ENCODE measurements at regions not wholly inside any gene's neighbourhood (a gene's known extent, or its start where the extent isn't known, plus 50 kb on each side); places are given as distances from the start of the nearest gene placed in this dataset.
A peak's percentile ranks its signal among the peaks of the same experiment; 100 is the strongest.

DNA sequence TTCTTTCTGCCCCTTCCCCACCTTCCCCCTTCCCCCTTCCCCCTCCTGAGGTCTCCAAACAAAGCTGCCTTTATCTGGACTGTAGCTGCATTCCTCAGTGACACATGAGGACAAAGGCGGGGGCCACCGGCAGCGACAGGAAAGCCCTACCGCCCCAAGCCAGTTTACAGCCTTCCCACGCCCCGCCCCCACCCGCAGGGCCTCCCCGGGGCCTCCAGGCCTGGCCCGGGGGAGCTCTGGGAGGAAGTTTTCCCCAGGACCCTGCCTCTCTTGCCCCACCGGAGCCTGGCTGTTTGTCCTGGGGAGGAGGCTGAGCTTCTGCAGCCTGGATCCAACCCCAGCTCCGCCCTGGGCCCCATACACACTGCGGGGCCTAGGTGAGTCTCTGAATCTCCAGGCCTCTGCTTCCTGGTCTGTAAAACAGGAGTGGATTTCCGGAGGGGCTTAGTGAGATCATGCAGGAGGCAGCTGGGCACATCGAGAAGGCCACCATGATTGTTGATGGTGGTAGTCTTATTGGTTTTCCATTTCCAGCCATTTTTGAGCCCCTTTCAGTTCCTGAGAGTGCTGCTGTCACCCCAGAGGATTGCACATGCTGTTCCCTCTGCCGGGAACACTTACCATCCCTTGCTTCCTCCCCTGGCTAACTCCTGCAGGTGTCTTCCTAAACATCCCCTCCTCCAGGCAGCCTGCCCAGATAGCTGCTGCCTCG, 130.7 kb downstream of the MN1 start:
- in situ Hi-C loops (cut with MboI; ENCODE audit: low pct_unique_long_range_greater_than_20kb, low sequenced_read_pairs), result no loop called here
- DNase-seq, result peak; percentile 39

DNA sequence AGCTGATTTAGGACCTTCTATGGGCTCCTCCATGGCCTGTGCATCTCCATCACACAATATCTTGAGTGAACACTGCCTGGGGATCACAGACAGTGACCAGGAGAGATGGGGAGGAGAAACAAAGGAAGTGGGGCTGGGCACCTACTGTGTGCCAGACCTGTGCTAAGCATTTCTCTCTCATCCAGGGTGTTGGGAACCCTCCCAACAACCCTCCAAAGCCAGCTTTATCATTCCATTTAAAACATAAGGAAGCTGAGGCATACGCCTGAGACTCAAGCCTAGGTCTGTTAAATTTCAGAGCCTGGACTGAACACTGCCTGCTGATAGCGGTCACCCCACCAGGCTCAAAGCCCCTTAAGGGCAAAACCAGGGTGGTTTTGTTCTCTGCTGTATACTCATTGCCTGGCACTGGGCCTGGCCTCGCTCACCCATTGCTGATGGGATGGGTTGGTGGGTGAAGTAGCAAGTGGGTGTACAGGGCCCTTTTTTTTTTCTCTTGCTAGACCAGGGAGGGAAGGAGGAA, 130.1 kb downstream of the MN1 start:
- in situ Hi-C loops (cut with MboI; ENCODE audit: low pct_unique_long_range_greater_than_20kb, low sequenced_read_pairs), result no loop called here

DNA sequence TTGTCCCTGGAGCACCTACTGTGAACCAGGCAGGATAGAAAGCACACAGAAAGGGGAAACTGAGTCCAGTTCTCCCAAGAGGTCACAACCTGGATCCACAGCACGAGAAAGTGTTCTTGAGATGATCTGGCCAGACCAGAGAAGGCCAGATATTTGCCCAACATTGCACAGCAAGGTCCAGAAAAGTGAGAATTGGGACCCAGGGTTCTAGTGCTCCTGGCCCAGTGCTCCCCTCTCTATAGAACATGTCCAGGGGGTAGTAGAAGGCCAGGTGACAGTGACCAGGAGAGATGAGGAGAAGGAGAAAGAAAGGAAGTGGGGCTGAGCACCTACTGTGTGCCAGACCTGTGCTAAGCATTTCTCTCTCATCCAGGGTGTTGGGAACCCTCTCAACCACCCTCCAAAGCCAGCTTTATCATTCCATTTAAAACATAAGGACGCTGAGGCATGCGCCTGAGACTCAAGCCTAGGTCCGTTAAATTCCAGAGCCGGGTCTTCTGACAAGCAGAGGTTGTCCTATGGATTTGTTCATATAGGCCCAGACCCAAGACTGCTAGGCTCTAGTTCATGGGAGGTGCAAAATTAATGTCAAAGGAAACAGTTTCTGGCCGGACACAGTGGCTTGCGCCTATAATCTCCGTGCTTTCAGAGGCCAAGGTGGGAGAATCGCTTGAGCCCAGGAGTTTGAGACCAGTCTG, 128.7 kb downstream of the MN1 start:
- DNase-seq, result no peak
- in situ Hi-C loops (cut with MboI; ENCODE audit: low pct_unique_long_range_greater_than_20kb, low sequenced_read_pairs), result no loop called here

More for the DNA sequence above, 130.1 kb downstream of the MN1 start:
- no peak for DNase-seq

DNA sequence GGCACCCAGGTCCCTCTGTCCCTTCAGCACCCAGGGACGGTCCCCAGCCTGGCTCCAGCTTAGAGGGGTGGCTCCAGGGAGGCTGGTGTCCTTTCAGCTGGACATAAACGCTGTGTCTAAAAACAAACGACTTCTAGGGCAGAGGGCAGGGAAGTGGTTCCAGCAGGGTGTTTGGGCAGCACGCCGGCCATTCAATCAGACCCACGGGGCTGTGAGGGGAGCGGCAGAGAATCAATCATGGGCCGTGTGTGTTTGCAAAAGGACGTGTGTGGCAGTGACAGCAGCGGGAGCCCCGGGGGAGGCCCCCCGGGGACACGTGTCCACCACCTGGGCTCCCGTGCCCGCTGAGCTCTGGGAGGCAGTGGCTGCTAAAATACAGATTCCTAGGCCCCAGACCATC, 127.7 kb downstream of the MN1 start:
- DNase-seq, result no peak
- in situ Hi-C loops (cut with MboI; ENCODE audit: low pct_unique_long_range_greater_than_20kb, low sequenced_read_pairs), result no loop called here

DNA sequence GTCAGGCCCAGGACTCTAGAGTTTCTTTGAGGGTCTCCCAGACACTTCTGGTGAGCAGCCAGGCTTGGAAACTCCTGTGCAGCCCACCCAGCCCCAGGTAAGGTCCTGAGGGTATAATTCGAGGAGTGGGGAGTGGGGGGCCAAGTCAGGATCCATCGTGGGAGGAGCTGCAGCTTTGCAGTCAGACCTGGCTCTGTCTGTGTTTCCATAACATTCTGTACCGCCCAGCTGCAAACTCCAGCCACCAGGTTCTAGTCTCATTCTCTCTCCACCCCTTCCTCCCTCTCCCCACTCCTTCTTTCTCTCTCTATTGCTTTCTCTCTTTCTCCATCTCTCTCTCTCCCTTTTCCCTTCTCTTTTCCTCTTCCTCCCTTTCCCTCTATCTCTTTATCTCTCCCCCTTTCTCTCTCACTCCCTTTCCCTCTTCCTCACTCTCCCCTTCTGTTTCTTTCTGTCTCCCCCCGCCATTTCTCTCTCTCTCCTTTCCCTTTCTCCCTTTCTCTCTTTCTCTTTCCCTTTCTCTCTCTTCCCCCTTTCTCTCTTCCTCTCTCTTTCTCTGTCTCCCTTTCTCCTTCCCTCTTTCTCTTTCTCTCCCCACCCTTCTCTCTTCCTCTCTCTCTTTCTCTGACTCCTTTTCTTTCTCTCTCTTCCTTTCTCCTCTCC, 127.2 kb downstream of the MN1 start:
- in situ Hi-C loops (cut with MboI; ENCODE audit: low pct_unique_long_range_greater_than_20kb, low sequenced_read_pairs), result no loop called here
- no peak for DNase-seq

DNA sequence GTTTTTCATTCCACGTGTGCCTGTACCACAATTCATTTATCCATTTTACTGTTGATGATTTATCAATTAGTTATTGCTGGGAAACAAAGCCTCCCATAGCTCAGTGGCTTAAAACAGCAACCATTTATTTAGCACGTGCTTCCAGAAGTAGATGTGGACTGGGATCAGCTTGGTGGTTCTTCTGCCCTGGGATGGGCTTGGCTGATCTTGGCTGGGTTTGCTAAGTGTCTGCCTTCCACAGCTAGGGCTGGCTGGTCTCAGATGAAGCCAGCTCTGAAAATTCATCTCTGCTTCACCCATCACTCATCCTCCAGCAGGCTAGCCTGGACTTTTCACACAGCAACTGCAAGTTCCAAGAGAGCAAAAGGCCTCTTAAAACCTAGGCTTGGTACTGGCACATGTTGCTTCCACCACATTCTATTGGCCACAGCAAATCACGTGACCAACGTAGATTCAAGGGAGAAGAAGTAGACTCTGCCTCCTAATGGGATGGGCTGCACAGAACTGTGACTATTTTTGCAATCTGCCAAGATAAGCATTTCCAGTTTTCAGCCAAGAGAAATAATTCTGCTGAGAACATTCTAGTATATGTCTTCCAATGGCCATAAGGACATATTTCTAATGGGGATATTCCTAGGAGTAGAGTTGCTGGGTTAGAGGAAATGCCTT, 124.9 kb downstream of the MN1 start:
- no peak for DNase-seq
- in situ Hi-C loops (cut with MboI; ENCODE audit: low pct_unique_long_range_greater_than_20kb, low sequenced_read_pairs), result no loop called here

DNA sequence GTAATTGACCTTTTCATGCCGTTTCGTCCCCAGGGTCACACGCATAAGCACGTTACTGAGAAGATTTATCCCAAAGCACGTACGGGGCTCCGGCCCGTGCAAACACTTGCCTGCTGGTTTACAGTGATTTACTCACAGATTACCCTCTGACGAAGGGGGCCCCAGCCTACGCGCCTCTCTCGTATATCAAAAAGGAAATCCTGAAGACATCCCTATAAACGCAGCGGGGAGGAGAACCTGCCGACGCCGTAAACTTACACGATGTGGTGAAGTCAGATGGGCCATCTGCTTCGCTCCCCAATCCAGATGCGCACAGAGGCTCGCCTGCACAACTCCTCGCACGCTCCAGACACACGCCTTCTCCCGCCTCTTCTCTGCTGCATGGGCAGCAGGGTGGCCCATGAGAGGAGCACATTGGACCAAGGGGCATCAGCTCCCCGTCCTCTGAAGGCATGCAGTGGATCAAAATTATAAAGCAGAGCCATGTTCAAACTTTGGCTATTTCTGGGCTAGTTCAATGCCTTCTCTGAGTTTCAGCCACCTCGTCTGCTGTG, 123.6 kb downstream of the MN1 start:
- no peak for DNase-seq
- in situ Hi-C loops (cut with MboI; ENCODE audit: low pct_unique_long_range_greater_than_20kb, low sequenced_read_pairs), result no loop called here

DNA sequence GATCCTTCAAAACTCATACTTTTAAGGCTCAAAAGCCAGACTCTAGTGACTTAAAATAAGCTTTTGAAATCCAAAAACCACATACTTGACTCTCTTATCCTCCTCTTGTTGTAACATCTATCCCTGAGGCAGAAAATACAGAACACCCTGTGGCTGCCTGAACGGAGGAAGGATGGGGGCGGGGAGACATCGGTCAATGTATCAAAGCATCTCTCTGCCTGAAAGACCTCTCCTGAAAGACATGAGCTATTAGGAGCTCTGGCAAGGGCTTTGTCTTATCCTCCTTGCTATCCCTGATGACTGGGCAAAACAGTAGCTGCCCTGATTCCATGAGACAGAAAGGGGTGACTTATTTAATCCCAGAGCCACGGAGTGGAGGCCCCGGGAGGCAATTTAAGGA, 122.4 kb downstream of the MN1 start:
- in situ Hi-C loops (cut with MboI; ENCODE audit: low pct_unique_long_range_greater_than_20kb, low sequenced_read_pairs), result no loop called here
- no peak for DNase-seq

DNA sequence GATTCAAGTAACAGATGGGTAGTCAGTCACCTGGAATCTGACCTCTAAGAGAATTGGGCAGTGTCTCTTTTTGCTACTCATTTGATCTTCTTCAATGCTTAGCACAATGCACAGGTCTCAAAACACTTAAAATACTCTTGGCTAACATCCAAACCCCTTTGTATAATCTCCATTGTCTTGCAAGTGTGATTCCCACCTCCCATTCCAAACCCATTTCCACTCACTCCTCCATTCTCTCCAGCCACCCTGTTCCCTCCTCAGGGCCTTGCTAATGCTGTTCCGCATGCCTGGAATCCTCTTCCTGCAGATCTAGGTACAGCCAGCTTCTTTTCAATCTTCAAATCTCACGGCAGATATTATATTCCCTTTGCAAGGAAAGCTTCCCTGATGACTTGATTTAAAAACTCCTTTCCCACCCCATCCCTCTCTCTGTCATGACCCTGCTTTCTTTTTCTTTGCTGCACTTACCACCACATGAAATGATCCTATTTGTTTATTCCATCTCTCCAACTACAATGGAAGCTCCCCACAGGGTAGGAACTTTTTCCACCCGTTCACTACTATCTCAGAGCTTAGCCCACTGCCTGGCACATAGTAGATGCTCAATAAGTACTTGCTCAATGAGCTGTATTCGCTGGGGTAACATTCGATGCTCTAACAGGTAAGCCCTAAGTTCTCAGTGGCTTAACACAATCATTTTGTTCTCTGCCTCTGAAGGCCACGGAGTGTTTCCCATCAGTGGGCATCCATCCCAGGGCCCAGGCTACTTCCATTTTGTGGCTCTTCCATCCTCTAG, 121.7 kb downstream of the MN1 start:
- no peak for DNase-seq
- in situ Hi-C loops (cut with MboI; ENCODE audit: low pct_unique_long_range_greater_than_20kb, low sequenced_read_pairs), result no loop called here

DNA sequence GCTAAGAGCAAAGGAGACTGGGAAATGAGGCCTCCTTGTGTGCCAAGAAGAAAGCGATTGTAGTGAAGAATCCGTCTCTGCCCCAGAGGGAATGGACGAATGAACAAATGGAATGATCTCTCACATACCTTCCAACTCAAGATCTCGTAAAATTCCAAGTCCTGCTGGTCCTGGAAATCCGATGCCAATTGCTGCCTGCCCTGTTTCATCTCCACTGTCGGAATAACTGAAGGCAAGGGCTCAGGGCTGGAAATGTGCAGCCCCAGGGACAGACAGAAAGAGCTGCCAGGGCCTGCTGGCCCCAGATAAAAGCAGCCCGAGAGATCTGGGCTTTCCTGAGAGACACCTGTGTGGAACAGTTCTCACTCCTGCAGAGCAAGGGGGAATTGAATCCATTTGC, 120.9 kb downstream of the MN1 start:
- in situ Hi-C loops (cut with MboI; ENCODE audit: low pct_unique_long_range_greater_than_20kb, low sequenced_read_pairs), result no loop called here
- no peak for DNase-seq

DNA sequence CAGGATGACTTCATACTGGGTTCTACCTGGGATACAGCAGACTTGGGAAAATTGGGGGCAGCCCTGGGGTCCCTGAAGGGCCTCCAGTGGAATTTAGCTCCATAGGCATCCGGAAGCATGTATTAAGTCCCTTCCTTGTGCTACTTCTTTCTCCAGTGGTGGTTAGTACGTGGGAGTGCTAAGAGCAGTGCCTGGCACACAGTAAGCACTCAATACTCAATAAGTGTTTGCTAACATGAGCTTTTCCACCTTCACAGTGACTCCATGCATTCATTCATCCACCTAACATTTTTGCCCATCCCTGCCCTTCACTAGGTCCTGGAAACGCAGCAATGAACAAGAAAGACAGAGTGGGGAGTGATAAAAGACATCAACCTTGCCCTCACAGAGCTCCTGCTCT, 120.5 kb downstream of the MN1 start:
- no peak for DNase-seq
- in situ Hi-C loops (cut with MboI; ENCODE audit: low pct_unique_long_range_greater_than_20kb, low sequenced_read_pairs), result no loop called here

DNA sequence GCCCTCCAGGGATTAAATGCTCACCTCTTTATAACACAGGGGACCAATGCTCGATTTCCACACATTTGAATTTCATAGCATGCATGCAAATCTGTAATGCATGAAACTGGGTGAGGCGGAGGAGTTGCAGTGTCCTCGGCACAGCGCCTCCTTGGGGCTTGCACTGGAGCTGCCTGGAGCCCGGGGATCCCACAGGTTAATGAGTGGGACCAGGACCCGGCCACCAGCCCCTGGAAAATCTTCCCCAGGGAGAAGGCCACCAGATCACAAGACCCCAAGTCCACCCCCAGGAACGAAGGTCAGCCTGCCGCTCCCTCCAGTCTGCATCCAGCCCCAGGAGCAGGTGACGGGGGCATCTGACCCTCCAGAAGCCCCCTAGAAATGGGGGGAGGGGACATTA, 119.1 kb downstream of the MN1 start:
- in situ Hi-C loops (cut with MboI; ENCODE audit: low pct_unique_long_range_greater_than_20kb, low sequenced_read_pairs), result no loop called here
- DNase-seq, result no peak

DNA sequence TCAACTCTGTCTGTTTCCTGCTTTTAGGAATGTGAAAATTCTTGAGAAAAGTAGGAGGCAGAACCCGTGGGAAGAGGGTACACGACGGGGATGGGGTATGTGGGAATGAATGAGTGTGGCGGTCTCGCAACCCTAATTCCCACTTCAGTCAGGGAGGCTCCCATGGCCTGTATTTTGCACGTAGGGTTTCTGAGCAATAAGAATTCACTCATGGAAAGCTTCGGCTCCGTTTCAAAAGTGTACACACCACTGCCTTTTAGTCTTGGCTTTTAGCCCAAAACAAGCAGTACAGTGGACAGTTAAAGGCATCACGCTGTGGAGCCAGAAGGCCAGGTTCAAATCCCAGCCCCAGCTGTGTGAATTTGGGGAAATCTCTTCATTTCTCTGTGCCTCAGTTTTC, 116.7 kb downstream of the MN1 start:
- DNase-seq, result no peak
- in situ Hi-C loops (cut with MboI; ENCODE audit: low pct_unique_long_range_greater_than_20kb, low sequenced_read_pairs), result no loop called here

DNA sequence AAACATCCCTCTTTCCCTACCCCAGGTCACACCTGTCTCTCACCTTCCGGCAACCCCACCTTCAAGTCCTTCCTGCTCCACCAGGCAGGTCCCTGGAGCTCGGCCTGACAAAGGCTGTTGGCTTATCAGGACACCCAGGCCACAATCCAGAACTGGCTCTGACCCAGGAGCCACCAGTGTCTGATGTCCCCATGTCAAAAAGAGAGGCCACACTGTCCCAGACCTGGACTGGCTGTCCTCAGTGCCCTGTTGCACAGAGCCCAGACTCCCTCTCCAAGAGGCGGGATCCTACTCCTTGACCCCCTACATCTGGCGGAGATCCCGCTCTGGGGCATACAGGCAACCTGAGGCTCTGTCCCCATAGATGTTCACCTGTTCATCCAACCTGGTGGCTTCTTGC, 116.0 kb downstream of the MN1 start:
- in situ Hi-C loops (cut with MboI; ENCODE audit: low pct_unique_long_range_greater_than_20kb, low sequenced_read_pairs), result no loop called here
- no peak for DNase-seq

DNA sequence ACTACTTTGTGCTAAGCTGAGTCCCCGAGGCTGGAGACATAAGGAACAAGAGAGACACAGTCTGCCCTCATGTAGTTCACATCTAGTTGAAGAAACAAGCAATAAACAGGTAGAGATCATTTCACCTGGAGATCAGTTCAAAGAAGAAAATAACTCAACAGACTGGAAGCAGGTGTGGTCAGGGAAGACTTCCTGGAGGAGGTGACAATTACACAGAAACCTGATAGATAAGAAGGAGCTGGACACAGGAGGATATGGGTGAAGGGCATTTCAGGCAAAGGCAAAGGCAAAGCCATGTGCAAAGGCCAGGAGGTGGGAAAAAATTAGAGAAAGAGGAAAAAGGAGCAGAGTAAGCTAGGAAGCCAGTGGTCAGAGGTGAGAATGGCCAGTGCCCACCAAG, 115.6 kb downstream of the MN1 start:
- no peak for DNase-seq
- in situ Hi-C loops (cut with MboI; ENCODE audit: low pct_unique_long_range_greater_than_20kb, low sequenced_read_pairs), result no loop called here

DNA sequence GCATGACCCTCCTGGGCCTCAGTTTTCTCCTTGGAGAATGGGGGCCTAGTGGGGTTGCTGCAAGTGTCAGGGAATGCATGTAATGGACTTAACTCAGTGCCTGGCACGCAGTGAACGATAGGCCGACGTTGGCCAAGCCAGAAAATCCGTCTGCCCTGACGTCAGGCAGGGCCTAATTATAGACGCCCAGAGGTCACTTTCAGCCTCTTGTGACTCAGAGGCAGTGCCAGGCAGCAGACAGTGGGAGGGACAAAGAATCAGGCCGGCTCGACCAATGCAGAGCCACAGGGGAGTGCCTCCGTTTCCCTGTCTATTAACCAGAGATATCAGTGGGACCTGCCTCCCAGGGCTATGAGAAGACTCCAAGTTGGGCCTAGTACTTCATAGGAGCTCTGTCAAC, 115.0 kb downstream of the MN1 start:
- in situ Hi-C loops (cut with MboI; ENCODE audit: low pct_unique_long_range_greater_than_20kb, low sequenced_read_pairs), result no loop called here
- no peak for DNase-seq

DNA sequence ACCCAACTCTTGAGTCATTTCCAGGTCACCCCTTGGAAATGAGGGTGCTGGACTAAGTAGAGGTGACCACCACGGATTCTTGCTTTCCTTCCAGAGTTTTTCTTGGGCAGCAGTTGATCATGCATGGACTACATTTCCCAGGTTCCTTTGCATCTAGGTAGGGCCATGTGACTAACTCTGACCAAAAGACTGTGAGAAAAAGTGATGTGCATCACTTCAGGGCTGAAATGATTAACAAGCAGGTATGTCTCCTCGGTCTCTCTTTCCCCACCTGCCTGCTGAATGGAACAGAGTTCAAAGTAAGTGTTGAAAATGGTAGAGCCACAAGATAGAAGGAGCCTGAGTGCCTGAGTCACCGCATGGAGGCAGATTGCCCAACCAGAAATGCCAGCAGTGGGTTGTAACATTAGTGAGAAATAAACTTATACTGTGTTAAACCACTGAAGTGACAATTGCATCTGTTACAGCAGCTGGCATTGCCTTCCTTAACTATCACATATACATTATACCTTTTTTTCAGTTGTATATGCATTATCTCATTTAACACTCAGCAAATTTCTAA, 113.5 kb downstream of the MN1 start:
- in situ Hi-C loops (cut with MboI; ENCODE audit: low pct_unique_long_range_greater_than_20kb, low sequenced_read_pairs), result no loop called here
- DNase-seq, result no peak

DNA sequence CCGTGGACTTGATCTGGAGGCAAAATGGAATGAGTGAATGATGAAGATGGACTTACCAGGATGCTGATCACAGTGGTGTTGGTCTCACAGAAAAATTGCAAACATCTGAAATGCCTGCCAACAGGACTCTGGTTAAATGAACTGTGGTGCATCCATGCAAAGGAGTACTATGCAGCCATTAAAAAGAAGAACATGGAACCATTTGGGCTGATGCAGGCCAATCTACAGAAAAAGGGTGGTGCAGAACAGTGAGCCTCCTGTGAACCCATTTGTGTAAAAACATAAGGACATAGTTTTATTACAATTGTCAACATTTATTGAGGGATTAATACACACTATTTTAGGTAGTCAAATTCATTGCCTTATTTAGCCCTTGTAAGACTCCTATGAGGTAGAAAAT, 111.9 kb downstream of the MN1 start:
- in situ Hi-C loops (cut with MboI; ENCODE audit: low pct_unique_long_range_greater_than_20kb, low sequenced_read_pairs), result no loop called here

DNA sequence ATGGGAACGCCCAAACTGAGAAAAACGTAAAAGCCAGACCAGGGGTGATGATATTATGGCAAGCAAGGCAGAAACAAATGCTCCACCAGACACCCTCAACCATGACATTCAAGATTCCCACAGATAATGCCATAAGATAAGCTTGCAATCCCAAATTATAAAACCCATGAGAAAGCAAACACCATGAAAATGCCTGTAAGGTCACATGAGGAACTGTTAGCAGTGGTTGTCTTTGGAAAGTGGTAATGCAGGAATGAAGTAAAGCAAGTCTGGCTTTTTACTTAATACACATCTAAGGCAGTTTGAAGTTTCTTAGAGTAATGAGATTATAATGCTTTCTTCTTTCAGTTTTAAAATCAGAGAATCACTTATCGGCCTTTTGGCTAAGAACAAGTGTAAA, 111.0 kb downstream of the MN1 start:
- in situ Hi-C loops (cut with MboI; ENCODE audit: low pct_unique_long_range_greater_than_20kb, low sequenced_read_pairs), result no loop called here
- DNase-seq, result no peak

More for the DNA sequence above, 111.9 kb downstream of the MN1 start:
- DNase-seq, result no peak
